A549 (cell line): ENCODE measurements at regions not wholly inside any gene's neighbourhood (a gene's known extent, or its start where the extent isn't known, plus 50 kb on each side); places are given as distances from the start of the nearest gene placed in this dataset.
"Not testable (repeated sequence)": the region's sequence is repeated elsewhere in the genome, so short reads cannot be mapped to it uniquely, and the experiment has no call there.

Experiments
- ATAC-seq, 2 experiments: fragments of 200-7000 bp in 1 of 2; fragments of >200 bp in 1 of 2; cut with Nextera tagmentation in 1 of 2; cut with Tn5 transposase in 1 of 2; 3 replicates each; pipeline versions ENCODE4 v1.8.0 to v1.9.1; 2018 to 2020; ENCODE audit warnings: mild to moderate bottlenecking in 1 of 2, moderate library complexity in 1 of 2
- CTCF ChIA-PET: fragments of 300-600 bp; sonication (Branson Sonifier 250); formaldehyde crosslinking; extraction: SDS; loops from one replicate; lab custom pipeline; 2021; ENCODE audit warnings: antibody characterized with exemption, inconsistent platforms; lab: Yijun Ruan, JAX
- POLR2A ChIA-PET: fragments of 350-600 bp; formaldehyde crosslinking; extraction: SDS; loops from one replicate; lab custom pipeline; 2021; ENCODE audit warnings: antibody characterized with exemption, inconsistent platforms; lab: Yijun Ruan, JAX
- DNase-seq, 2 experiments: peaks; one replicate each; pipeline versions ENCODE4 v3.0.0 to v3.0.0-alpha.2; 2011 to 2016; ENCODE audit warnings: low read depth in 1 of 2, low spot score in 1 of 2
- FAIRE-seq: peaks from 2 replicates; lab custom pipeline; 2011; peaks lifted over from hg19 to GRCh38; lab: Jason Lieb, UNC
- H3K27ac ChIP-seq, 2 experiments: fragments of >200 bp; sonication (Bioruptor Twin); formaldehyde crosslinking; 3 replicates each; pipeline ENCODE4 v1.5.1; 2016 to 2017
- H3K4me1 ChIP-seq: fragments of >200 bp; sonication (Bioruptor Twin); formaldehyde crosslinking; 3 replicates; pipeline ENCODE4 v1.6.1; 2016
- H3K4me2 ChIP-seq: fragments of >200 bp; sonication (Bioruptor Twin); formaldehyde crosslinking; 3 replicates; pipeline ENCODE4 v1.6.1; 2016
- H3K4me3 ChIP-seq: fragments of >200 bp; sonication (Bioruptor Twin); formaldehyde crosslinking; 3 replicates; pipeline ENCODE4 v1.5.1; 2016
- H3K9me3 ChIP-seq: fragments of >200 bp; sonication (Bioruptor Twin); formaldehyde crosslinking; 3 replicates; pipeline ENCODE4 v1.6.1; 2016
- ELK1 ChIP-seq: fragments of 150-350 bp; IDR thresholded peaks from 2 replicates; pipeline ENCODE4 v1.6.1; 2014; ENCODE audit warnings: low read depth, mild to moderate bottlenecking, low read length
- EP300 ChIP-seq, 2 experiments: fragments of >200 bp; sonication (Bioruptor Twin); formaldehyde crosslinking; IDR thresholded peaks; 2 replicates in 1 of 2; 3 replicates in 1 of 2; pipeline ENCODE4 v1.6.1; 2016 to 2017
- FOSL2 ChIP-seq, 2 experiments: fragments of 450-650 bp in 1 of 2; fragments of >200 bp in 1 of 2; sonication (Bioruptor Twin) in 1 of 2; formaldehyde crosslinking; IDR thresholded peaks; 2 replicates each; pipeline versions ENCODE4 v1.5.0 to v1.6.1; 2016 to 2020; ENCODE audit warnings: mild to moderate bottlenecking in 1 of 2, moderate library complexity in 1 of 2
- GATA3 ChIP-seq: IDR thresholded peaks from 2 replicates; pipeline ENCODE4 v1.6.1; 2012; ENCODE audit warnings: borderline replicate concordance
- HEYL ChIP-seq: fragments of 250-450 bp; sonication (Bioruptor Pico); IDR thresholded peaks from 2 replicates; pipeline ENCODE4 v1.8.0; 2021; ENCODE audit warnings: mild to moderate bottlenecking, moderate library complexity
- JUNB ChIP-seq: fragments of >200 bp; sonication (Bioruptor Twin); formaldehyde crosslinking; IDR thresholded peaks from 2 replicates; pipeline ENCODE4 v1.6.1; 2016
- MAFK ChIP-seq: fragments of 450-650 bp; IDR thresholded peaks from 2 replicates; pipeline ENCODE4 v1.6.1; 2014; ENCODE audit not compliant: partially characterized antibody
- MYC ChIP-seq: IDR thresholded peaks from 2 replicates; pipeline ENCODE4 v1.6.1; 2012; ENCODE audit warnings: mild to moderate bottlenecking, inconsistent platforms, low read length, improper control_type of control experiment, borderline replicate concordance
- NPAS2 ChIP-seq: fragments of 250-450 bp; sonication (Bioruptor Pico); IDR thresholded peaks from 2 replicates; pipeline ENCODE4 v1.8.0; 2022; ENCODE audit warnings: mild to moderate bottlenecking, moderate library complexity, borderline replicate concordance
- NR3C1 ChIP-seq: fragments of >200 bp; sonication (Bioruptor Twin); formaldehyde crosslinking; IDR thresholded peaks from 3 replicates; pipeline ENCODE4 v1.6.1; 2017
- POLR2AphosphoS2 ChIP-seq: conservative IDR thresholded peaks from 2 replicates; pipeline ENCODE4 v1.6.1; 2012; ENCODE audit warnings: low read length, improper control_type of control experiment, inconsistent platforms
- REST ChIP-seq: fragments of 200-600 bp; sonication (generic); IDR thresholded peaks from 2 replicates; pipeline ENCODE4 v1.6.1; 2016; ENCODE audit warnings: antibody characterized with exemption, mild to moderate bottlenecking, moderate library complexity
- SMC3 ChIP-seq: fragments of >200 bp; sonication (Bioruptor Twin); formaldehyde crosslinking; IDR thresholded peaks from 3 replicates; pipeline ENCODE4 v1.6.1; 2018; ENCODE audit warnings: inconsistent platforms
- TFCP2L1 ChIP-seq: fragments of 250-450 bp; sonication (Bioruptor Pico); IDR thresholded peaks from 2 replicates; pipeline ENCODE4 v1.5.0; 2021; ENCODE audit warnings: mild to moderate bottlenecking
- TP53 ChIP-seq: fragments of 250-450 bp; sonication (Bioruptor Pico); IDR thresholded peaks from 2 replicates; pipeline ENCODE4 v1.5.0; 2021; ENCODE audit warnings: mild to moderate bottlenecking, moderate library complexity
- ZFP36 ChIP-seq: fragments of 450-650 bp; IDR thresholded peaks from 2 replicates; pipeline ENCODE4 v1.6.1; 2014; ENCODE audit warnings: borderline replicate concordance; ENCODE audit not compliant: partially characterized antibody
- ZNF302 ChIP-seq: fragments of 250-450 bp; sonication (Bioruptor Pico); IDR thresholded peaks from 2 replicates; pipeline ENCODE4 v1.9.0; 2021; ENCODE audit warnings: inconsistent platforms, mild to moderate bottlenecking, moderate library complexity
- WGBS: methylation state at CpG from one replicate; pipeline ENCODE4 v1.1.6; 2017; ENCODE audit errors: missing lambda C conversion rate; 5-methylcytosine and 5-hydroxymethylcytosine counted together
- TF ChIP-seq, protein P1 (sequence below): fragments of 450-650 bp; IDR thresholded peaks from 2 replicates; pipeline ENCODE4 v1.6.1; 2014; ENCODE audit warnings: antibody characterized with exemption
- TF ChIP-seq, protein P2 (sequence below): IDR thresholded peaks from 2 replicates; pipeline ENCODE4 v1.6.1; 2012

DNA sequence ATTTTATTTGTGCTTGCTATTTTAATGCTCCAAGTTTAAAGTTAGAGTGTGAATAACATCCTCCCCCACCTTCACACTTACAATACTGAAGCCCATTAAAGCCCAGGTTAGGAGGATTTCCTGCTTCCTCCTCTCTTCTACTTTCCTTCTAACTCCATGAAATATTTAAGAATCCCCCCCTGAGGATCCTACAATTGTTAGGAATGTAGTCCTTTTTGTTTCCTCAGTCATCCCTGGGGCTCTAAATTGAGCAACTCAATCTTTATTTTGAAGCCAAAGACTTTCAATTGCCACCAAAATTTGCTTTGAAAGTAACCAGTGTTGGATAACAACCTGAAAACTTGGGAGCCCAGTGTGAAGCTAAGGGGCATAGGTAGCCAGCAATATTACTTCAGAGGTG is 276.9 kb downstream of the FAM47A start:
- POLR2A ChIA-PET = no interaction called here
- Histone ChIP-seq H3K4me1 (no peaks in the 10 kb centered on the region), H3K27ac (no peak overlapping the region), H3K9me3 (no peaks in the 10 kb centered on the region), H3K4me2 (no peak overlapping the region), H3K4me3 (no peak overlapping the region)
- CTCF ChIA-PET = no interaction called here
- TF ChIP-seq TFCP2L1 = no peak
- FAIRE-seq (no peak), ATAC-seq (no peak), DNase-seq (no peak)

GRCh38 chrX:33852146-33852545 is 280.0 kb downstream of the FAM47A start:
- H3K4me1 ChIP-seq = not testable (repeated sequence)

DNA sequence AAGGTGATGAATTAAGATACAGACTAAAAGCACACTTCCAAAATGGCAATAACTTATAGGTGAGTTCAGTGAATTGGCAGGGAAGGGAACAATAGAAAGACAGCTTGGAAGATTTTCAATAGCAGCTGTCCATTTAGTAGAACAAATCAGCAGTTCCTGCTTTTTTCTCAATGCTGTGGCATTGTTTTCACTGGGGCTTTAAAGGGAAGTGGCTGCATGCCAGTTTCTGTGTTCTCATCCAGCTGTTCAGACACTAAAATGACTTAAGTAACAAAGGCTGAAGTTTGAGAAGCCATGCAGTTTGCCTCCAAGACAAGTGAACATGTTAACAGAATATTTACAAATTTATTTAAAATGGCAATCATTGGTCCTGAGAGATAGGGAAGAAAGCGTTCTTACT is 291.9 kb downstream of the FAM47A start:
- H3K4me1 ChIP-seq = no peaks in the 10 kb centered on the region
- no peak for DNase-seq
- TF ChIP-seq ELK1 (no peak), POLR2AphosphoS2 (no peak), ZFP36 (no peak), EP300 (IDR thresholded peaks at IDR 0.05) (no peak), MAFK (no peak), JUNB (no peak), TFCP2L1 (no peak), ZNF302 (CRISPR knock-in tag) (no peak), TP53 (CRISPR knock-in tag) (no peak)
- TF ChIP-seq, all 56 proteins: peak for 0
- no peak overlapping the region for H3K4me3 ChIP-seq
- H3K27ac ChIP-seq = no peak overlapping the region
- ChIA-PET CTCF (no interaction called here), POLR2A (no interaction called here)
- 0% methylated on average over 1 of the region's 1 CpG for WGBS
- ATAC-seq (no peak), FAIRE-seq (no peak)
- H3K9me3 ChIP-seq = no peaks in the 10 kb centered on the region
- H3K4me2 ChIP-seq = no peak overlapping the region

More at GRCh38 chrX:33852146-33852545, 280.0 kb downstream of the FAM47A start:
- CTCF ChIA-PET, H3K27ac ChIP-seq, H3K4me3 ChIP-seq, POLR2A ChIA-PET, DNase-seq, H3K4me2 ChIP-seq, ATAC-seq, H3K9me3 ChIP-seq, FAIRE-seq: not testable (repeated sequence)
- 0% methylated on average over 3 of the region's 4 CpGs for WGBS

DNA sequence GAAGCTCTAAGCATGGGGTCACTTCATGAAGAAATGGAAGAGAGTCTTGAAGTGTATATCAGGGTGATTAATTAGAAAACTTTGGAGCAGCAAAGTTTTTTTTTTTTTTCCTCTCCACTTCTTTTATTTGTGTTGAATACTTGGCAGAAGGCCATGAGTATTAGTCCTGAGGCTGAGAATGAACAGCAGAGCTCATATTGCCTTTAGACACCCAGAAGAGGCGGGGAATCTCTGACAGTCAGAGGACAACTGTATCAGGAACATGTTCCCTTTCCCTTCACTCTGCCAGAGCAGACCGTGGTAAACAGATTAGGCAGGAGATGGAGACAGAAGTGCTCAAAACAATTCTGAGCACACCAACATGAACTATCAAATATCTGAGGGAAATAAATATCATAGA is 300.9 kb downstream of the FAM47A start:
- ATAC-seq (no peak), FAIRE-seq (no peak)
- WGBS = 0% methylated on average over 2 of the region's 2 CpGs

More for the DNA sequence above, 300.9 kb downstream of the FAM47A start:
- no peak for TF ChIP-seq FOSL2 (IDR thresholded peaks at IDR 0.05)
- TF ChIP-seq FOSL2 (CRISPR knock-in tag; IDR thresholded peaks at IDR 0.05) = no peak
- no peak for TF ChIP-seq TFCP2L1
- TF ChIP-seq NR3C1 = no peak
- TF ChIP-seq REST = no peak
- TF ChIP-seq, protein P1, sequence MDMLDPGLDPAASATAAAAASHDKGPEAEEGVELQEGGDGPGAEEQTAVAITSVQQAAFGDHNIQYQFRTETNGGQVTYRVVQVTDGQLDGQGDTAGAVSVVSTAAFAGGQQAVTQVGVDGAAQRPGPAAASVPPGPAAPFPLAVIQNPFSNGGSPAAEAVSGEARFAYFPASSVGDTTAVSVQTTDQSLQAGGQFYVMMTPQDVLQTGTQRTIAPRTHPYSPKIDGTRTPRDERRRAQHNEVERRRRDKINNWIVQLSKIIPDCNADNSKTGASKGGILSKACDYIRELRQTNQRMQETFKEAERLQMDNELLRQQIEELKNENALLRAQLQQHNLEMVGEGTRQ = no peak
- TF ChIP-seq GATA3 = no peak
- no peak for TF ChIP-seq POLR2AphosphoS2
- no peak for TF ChIP-seq NPAS2 (CRISPR knock-in tag)
- TF ChIP-seq, protein P2, sequence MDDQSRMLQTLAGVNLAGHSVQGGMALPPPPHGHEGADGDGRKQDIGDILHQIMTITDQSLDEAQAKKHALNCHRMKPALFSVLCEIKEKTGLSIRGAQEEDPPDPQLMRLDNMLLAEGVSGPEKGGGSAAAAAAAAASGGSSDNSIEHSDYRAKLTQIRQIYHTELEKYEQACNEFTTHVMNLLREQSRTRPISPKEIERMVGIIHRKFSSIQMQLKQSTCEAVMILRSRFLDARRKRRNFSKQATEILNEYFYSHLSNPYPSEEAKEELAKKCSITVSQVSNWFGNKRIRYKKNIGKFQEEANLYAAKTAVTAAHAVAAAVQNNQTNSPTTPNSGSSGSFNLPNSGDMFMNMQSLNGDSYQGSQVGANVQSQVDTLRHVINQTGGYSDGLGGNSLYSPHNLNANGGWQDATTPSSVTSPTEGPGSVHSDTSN = no peak
- no peak for TF ChIP-seq SMC3
- TF ChIP-seq MYC = no peak
- TF ChIP-seq HEYL (CRISPR knock-in tag) = no peak
- Histone ChIP-seq H3K27ac (no peak overlapping the region), H3K9me3 (no peaks in the 10 kb centered on the region), H3K4me2 (no peak overlapping the region), H3K4me1 (no peaks in the 10 kb centered on the region), H3K4me3 (no peak overlapping the region)
- ChIA-PET POLR2A (no interaction called here), CTCF (no interaction called here)
- no peak for DNase-seq
